HG03439 (cell line): ENCODE measurements at regions not wholly inside any gene's neighbourhood (a gene's known extent, or its start where the extent isn't known, plus 50 kb on each side); places are given as distances from the start of the nearest gene placed in this dataset.

Experiments
- ATAC-seq: cut with Tn5 transposase; IDR thresholded peaks from one replicate; pipeline ENCODE4 v1.9.1; 2021; ENCODE audit warnings: mild to moderate bottlenecking, moderate library complexity; ENCODE audit not compliant: unreplicated experiment

GRCh38 chr6:103255132-103255531 is 1604.6 kb downstream of the HACE1 start:
- no peak for ATAC-seq

DNA sequence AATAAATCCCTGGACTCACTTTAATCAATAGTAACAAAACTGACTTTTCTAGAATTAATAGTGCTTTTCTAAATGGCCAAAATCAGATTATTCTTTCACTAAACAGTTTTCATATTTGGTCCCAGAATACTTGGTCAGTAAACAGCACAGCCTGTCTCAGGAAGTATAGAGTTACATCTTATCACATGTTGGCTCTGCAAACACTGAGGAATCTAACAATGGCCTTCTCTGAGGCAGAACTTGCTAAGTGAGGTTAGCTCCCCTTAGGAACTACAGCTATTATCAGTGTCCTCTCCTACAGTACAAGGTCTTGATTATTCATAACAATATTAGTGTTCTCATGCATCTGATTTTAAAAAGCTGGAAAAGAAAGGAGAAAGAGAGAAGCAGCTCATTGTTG is 1622.8 kb downstream of the HACE1 start:
- no peak for ATAC-seq

DNA sequence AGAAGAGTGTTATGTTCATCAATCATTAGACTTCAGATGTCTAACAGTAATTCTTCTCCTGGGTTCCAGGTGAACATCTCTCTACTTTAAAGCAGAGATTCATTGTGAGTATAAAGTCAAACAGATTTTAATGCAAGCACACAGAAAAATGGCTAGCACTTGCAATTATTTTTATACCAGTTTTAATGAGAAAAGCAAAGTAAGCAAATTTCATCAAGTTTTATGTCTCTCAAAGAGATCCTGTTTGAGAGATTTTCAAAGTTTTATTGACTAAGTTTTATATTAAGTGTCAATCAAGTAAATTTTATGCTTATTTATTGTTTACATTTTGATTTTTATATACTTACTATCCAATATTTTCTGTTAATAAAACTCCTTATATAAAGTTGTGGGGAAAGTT is 1628.5 kb downstream of the HACE1 start:
- ATAC-seq = no peak

DNA sequence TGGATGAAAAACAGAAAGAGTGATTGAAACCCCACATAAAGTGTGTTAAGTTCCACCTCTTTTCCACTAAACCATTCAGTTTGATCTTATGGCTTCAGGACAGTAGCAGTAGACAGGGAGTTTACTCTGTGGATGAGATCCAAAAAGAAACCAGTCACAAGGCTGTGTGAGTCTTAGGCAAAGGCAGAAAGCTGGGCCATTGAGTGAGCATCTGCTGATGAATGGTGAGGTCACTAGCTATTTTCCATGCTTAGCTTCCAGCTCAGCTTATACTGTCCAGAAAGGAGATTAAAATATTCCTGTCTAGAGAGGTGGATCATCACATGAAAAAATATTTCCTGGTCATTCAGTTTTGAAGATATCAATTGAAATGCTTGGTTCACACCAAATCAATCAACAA is 1643.9 kb downstream of the HACE1 start:
- ATAC-seq = no peak

DNA sequence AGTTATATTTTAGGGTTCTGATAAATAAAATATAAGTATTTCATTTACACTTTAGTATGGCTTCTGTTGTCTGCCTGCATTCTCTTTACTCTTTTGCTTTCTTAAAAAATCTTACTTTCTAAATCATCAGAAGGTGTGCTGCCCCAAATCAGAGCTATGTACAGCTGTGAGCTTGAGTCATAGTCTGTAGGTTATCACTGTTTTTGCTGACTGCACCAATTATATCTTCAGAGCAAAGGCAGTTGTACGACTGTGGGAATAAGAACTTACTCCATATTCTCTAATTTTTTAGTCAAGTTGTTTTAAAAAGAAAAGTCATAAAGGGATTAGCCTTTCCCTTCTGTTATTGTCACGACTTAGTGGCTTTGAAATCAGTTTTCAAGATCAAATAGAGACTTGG is 1649.0 kb downstream of the HACE1 start:
- no peak for ATAC-seq

GRCh38 chr6:103198386-103198785 is 1661.3 kb downstream of the HACE1 start:
- no peak for ATAC-seq

GRCh38 chr6:103193413-103193812 is 1666.3 kb downstream of the HACE1 start:
- peak; percentile 51 for ATAC-seq

DNA sequence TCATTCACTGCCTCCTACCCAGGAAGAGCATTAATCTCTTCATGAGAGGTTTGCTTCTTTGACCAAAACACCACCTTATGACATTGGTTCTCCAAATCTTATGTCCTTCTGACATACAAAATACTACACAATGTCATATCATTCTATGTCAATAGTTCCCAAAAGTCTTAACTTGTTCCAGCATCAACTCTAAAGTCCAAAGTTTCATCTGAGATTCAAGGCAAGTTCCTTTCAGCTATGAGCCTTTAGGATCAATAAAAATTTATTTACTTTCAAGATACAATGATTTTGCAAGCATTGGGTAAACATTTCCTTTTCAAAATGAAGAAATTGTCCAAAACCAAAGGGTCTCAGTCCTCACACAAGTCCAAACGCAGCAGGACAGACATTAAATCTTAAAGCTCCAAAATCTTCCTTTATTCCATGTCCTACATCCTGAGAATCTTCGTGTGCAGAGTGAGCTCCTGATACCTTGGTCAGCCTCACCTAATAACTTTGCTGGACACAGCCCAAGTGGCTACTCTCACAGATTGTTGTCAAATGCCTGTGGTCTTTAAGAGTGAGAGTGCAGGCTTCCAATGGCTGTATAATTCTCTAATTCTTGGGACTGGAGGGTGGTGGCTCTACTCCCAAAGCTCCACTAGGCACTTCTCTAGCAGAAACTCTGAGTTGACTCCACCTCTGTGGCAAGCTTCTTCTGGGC is 1668.2 kb downstream of the HACE1 start:
- no peak for ATAC-seq

DNA sequence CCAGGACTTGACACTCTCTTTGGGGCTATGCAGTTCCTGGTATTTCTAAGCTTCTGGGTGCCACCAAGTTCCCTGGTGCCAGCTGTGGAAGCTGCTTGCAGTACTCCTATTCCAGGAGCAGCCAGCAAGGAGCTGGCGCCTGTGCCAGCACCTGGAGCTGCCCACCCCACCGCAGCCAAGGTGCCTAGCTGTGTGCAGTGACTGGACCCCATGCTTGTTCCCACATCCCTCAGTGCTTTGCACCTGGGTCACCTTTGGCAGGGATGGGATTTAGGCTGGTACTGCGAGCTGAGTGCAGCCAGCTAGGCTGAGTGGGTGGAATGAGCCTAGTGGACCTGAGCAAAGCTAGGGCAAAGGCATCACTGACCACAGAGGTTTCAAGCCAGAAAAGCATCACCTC is 1674.9 kb downstream of the HACE1 start:
- ATAC-seq = no peak

DNA sequence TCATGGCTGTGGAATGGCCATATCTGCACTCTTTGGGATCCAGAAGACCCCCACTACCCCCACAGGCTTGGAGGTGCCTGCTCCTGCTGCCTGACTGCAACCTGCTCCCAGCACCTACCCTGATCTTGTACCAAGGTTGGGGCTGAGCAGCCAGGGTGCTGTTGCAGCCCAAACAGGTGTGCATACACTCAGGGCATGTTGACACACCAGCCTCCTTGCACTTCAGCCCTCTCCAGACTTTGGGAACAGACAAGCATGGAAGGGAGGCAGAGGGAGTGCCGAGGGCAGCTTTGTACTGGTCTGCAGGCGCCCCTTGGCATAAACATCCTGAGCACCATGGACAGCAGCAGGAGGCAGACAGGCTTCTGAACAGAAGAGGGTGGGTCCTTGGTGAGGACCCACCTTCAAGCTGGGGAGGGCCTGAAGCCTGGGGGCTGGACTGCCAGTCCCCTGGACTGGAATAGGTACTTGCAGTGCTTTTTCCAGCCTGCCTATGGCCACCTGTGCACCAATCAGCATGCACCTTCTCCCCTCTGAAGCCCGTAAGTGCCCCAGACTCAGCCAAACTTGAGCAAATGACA is 1675.8 kb downstream of the HACE1 start:
- no peak for ATAC-seq

- no peak for ATAC-seq
Measured at GRCh38 chr6:103178193-103178592, 1681.5 kb downstream of the HACE1 start.

GRCh38 chr6:103177791-103178190 is 1681.9 kb downstream of the HACE1 start:
- no peak for ATAC-seq

DNA sequence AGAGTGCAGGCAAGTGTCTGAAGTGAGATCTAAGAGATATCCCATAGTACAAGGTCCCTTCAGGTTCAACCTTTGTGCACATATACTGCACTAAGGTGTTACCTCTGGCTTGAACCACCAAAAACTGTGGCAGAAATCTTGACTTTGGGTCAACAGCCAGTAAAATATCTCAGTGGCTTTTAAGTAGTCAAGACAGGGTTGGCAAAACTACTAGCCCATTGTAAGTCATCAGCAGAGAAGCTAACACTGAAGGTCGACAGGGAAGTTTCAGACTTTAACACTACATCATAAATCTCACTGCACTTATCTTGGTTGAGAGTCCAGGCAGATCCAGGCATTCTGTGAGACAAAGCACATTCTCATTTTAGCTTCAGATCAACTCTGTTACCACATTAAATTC is 1684.7 kb downstream of the HACE1 start:
- no peak for ATAC-seq

DNA sequence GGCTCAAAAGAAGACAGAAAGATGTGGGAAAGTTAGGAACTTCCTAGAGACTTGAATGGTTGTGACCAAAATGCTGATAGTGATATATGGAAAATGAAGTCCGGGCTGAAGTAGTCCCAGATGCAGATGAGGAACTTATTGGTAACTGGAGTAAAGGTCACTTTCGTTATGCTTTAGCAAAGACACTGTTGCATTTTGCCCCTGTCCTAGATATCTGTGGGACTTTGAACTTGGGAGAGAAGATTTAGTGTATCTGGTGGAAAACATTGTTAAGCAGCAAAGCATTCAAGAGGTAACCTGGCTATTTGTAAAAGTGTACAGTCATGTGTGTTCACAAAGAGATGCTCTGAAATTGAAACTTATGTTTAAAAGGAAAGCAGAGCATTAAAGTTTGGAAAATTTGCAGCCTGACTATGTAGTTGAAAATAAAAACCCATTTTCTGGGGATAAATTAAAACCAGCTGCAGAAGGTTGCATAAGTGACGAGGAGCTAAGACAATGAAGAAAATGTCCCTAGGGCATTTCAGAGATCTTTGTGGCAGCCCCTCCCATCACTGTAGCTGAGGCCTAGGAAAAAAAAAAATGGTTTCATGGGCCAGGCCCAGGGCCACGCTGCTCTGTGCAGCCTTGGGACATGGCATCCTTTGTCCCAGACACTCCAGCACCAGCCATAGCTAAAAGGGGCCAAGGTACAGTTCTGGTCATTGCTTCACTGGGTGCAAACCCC is 1692.2 kb downstream of the HACE1 start:
- ATAC-seq = no peak

GRCh38 chr6:103154779-103155572 is 1704.7 kb downstream of the HACE1 start:
- ATAC-seq = no peak

DNA sequence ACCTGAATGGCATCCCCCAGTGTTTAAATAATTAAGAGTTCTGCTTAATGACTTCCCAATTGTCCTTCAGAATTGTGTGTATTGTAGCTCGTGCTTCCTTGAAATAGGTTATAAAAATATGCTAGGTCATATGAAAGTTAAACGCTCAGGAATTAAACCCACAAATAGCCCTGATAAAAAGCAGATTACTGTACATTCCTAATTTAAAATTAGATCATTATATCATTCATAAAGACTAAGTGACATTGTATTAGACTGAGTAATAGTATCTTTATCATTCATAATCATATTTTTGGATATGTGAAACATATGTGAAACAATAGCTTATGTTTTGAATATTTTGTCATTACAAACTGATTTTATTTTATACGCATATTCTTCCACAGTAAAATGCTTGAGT is 1706.7 kb downstream of the HACE1 start:
- no peak for ATAC-seq

DNA sequence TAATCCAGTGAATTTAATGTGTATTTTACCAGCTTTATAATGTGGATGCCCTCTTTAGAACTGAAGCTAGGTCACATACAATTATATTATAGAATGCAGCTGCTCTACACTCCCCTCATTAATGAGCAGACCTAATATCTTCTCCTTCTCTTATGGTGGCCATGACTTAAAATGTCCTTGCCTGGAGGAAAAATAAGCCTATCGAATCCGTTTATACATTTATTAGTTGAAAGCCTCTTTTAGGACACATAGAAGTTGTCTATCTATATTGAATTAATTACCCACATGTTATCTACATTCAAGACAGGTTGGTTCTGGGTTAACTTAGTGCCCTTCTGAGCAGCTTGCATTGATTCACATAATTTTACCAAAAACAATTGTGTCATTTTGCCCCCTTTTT is 1716.8 kb downstream of the HACE1 start:
- no peak for ATAC-seq

DNA sequence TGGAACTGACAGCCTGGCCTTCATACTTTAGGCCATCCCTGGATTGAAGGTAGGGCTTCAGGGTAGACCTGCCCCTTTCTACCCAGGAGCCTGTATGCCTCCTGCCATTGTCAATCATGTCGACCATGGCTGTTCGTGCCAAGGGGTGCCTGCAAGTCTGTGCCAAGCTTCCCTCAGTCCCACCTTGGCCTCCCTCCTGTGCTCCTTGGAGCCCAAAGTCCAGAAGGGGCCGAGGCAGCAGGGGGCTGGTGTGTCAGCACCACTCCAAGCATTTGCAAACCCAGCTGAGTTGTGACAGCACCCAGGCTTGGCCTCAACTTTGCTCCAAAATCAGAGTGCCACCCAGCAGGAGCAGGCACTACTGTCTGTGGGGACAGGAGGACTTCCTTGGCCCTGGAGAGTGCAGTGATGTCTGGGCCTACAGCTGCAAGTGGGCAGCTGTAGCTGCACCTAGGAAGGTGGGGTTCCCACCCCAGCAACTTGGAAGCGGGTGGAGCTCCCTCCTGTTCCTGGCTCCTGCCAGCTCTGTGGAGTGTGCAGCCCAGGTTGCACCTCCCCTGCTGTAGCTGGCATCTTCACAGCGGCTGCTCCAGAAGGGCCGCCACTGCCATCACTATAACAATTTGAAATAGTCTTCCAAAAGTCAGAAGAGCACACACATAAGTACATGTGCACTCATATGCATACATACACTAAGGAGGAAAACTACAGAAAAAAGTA is 1719.3 kb downstream of the HACE1 start:
- no peak for ATAC-seq

DNA sequence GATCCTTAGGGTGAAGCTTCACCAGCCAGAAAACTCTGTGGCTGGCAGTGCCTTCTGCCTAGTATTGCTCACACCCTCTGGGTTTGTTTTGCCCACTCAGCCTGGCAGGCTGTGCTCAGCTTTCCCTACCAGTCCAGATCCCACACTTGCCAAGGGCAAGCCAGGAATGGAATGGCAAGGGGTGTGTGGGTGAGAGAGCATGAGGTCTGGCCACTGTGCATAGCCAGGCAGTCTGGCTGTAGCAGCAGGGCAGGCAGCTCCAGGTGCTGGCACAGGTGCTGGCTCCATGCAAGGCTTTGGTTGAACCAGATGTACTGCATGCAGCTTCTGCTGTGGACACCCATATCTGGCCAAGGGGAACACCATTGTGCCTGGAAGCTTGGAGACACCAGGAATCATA is 1720.3 kb downstream of the HACE1 start:
- ATAC-seq = no peak

- ATAC-seq = no peak
Measured at GRCh38 chr6:103124471-103124870, 1731.0 kb downstream of the GRIK2 start.
